GM23248 (cell line): ENCODE measurements at regions not wholly inside any gene's neighbourhood (a gene's known extent, or its start where the extent isn't known, plus 50 kb on each side); places are given as distances from the start of the nearest gene placed in this dataset.

Source experiments
- EZH2 ChIP-seq: fragments of 200-600 bp; sonication (generic); IDR thresholded peaks from 2 replicates; pipeline ENCODE4 v1.6.1; 2018; ENCODE audit warnings: antibody characterized with exemption, mild to moderate bottlenecking; ENCODE audit not compliant: insufficient read depth, poor library complexity, severe bottlenecking
- EZH2phosphoT487 ChIP-seq: fragments of 200-600 bp; sonication (generic); IDR thresholded peaks from 2 replicates; pipeline ENCODE4 v1.6.1; 2018; ENCODE audit warnings: antibody characterized with exemption, moderate library complexity, mild to moderate bottlenecking, low read depth; ENCODE audit not compliant: insufficient read depth

DNA sequence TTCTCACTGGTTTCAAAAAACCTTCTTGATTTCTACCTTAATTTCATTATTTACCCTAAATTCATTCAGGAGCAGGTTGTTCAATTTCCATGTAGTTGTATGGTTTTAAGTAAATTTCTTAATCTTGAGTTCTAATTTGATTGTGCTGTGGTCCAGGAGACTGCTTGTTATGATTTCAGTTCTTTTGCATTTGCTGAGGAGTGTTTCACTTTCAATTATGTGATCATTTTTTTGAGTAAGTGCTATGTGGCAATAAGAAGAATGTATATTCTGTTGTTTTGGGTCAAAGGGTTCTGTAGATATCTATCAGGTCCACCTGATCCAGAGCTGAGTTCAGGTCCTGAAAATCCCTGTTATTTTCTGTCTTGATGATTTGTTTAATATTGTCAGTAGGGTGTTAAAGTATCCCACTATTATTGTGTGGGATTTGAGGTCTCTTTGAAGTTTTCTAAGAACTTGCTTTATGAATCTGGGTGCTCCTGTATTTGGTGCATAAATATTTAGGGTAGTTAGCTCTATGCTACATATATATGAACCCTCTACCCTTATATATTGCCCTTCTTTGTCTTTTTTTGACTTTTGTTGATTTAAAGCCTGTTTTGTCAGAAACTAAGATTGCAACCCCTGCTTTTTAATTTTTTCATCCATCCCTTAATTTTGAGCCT is 158.4 kb upstream of the TPRG1 start:
- TF ChIP-seq EZH2 (no peak), EZH2phosphoT487 (no peak)
